ENCODE measurements at regions not wholly inside any gene's neighbourhood (a gene's known extent, or its start where the extent isn't known, plus 50 kb on each side); places are given as distances from the start of the nearest gene placed in this dataset.

- ChIA-PET CTCF (no interaction called here), POLR2A (no interaction called here)
- ATAC-seq (no peak), DNase-seq (ENCODE audit: low read depth, low spot score) (no peak)
- intact Hi-C loops (cut with micrococcal nuclease; ENCODE audit: unreplicated experiment), result no loop called here
- no peaks in the 10 kb centered on the region for H3K9me3 ChIP-seq (ENCODE audit: control insufficient read depth, insufficient read depth, low read depth, low read length)
- no peak overlapping the region for H3K27ac ChIP-seq (ENCODE audit: low read length)
- no TSS peak for BruUV-seq (replicated peaks)
- no peaks in the 10 kb centered on the region for H3K36me3 ChIP-seq (ENCODE audit: control insufficient read depth, insufficient read depth, low read length)
- no peak overlapping the region for H3K4me3 ChIP-seq (ENCODE audit: low read depth in 2 of 2, low read length in 2 of 2)
- H3K27me3 ChIP-seq (ENCODE audit: control insufficient read depth, insufficient read depth, low read length), result peaks cover 41% of the 10 kb centered on the region
- no peaks in the 10 kb centered on the region for H3K4me1 ChIP-seq (ENCODE audit: control insufficient read depth, insufficient read depth, low read length)
- in situ Hi-C loops (cut with HindIII; ENCODE audit: low pct_unique_long_range_greater_than_20kb, low sequenced_read_pairs), result no loop called here
- TF ChIP-seq REST (IDR thresholded peaks at IDR 0.05; ENCODE audit: insufficient read depth in 1 of 2, low read depth in 2 of 2, low read length in 1 of 2), result no peak
- no peak for TF ChIP-seq TCF7L2 (IDR thresholded peaks at IDR 0.05; ENCODE audit: low read depth, low read length)
- no peak for TF ChIP-seq POLR2AphosphoS5 (IDR thresholded peaks at IDR 0.05; ENCODE audit: low read depth, low read length)
- TF ChIP-seq SIN3A (IDR thresholded peaks at IDR 0.05; ENCODE audit: borderline replicate concordance, insufficient read depth, low read depth, low read length), result no peak
- TF ChIP-seq CTCF (IDR thresholded peaks at IDR 0.05), result no peak
Observed at GRCh38 chr17:79362772-79363305, 248.0 kb downstream of the RBFOX3 start.

- TF ChIP-seq POLR2AphosphoS5 (IDR thresholded peaks at IDR 0.05; ENCODE audit: low read depth, low read length) (no peak), SIN3A (IDR thresholded peaks at IDR 0.05; ENCODE audit: borderline replicate concordance, insufficient read depth, low read depth, low read length) (no peak), TCF7L2 (IDR thresholded peaks at IDR 0.05; ENCODE audit: low read depth, low read length) (no peak), REST (IDR thresholded peaks at IDR 0.05; ENCODE audit: insufficient read depth in 1 of 2, low read depth in 2 of 2, low read length in 1 of 2) (no peak), CTCF (IDR thresholded peaks at IDR 0.05) (no peak)
- Histone ChIP-seq H3K9me3 (ENCODE audit: control insufficient read depth, insufficient read depth, low read depth, low read length) (no peaks in the 10 kb centered on the region), H3K4me1 (ENCODE audit: control insufficient read depth, insufficient read depth, low read length) (no peaks in the 10 kb centered on the region), H3K27me3 (ENCODE audit: control insufficient read depth, insufficient read depth, low read length) (peaks cover 41% of the 10 kb centered on the region), H3K27ac (ENCODE audit: low read length) (no peak overlapping the region), H3K36me3 (ENCODE audit: control insufficient read depth, insufficient read depth, low read length) (no peaks in the 10 kb centered on the region), H3K4me3 (ENCODE audit: low read depth in 2 of 2, low read length in 2 of 2) (no peak overlapping the region)
- intact Hi-C loops (cut with micrococcal nuclease; ENCODE audit: unreplicated experiment), result no loop called here
- ChIA-PET CTCF (interaction anchor here (0.6 kb wide), 1 partner anchor 39 kb away, joined by 4 read pairs; no protein-coding TSS in a partner anchor), POLR2A (no interaction called here)
- BruUV-seq (replicated peaks), result no TSS peak
- in situ Hi-C loops (cut with HindIII; ENCODE audit: low pct_unique_long_range_greater_than_20kb, low sequenced_read_pairs), result no loop called here
- ATAC-seq (no peak), DNase-seq (ENCODE audit: low read depth, low spot score) (no peak)
Observed at GRCh38 chr17:79361873-79362771, 248.7 kb downstream of the RBFOX3 start.
